ENCODE measurements at regions not wholly inside any gene's neighbourhood (a gene's known extent, or its start where the extent isn't known, plus 50 kb on each side); places are given as distances from the start of the nearest gene placed in this dataset.

DNA sequence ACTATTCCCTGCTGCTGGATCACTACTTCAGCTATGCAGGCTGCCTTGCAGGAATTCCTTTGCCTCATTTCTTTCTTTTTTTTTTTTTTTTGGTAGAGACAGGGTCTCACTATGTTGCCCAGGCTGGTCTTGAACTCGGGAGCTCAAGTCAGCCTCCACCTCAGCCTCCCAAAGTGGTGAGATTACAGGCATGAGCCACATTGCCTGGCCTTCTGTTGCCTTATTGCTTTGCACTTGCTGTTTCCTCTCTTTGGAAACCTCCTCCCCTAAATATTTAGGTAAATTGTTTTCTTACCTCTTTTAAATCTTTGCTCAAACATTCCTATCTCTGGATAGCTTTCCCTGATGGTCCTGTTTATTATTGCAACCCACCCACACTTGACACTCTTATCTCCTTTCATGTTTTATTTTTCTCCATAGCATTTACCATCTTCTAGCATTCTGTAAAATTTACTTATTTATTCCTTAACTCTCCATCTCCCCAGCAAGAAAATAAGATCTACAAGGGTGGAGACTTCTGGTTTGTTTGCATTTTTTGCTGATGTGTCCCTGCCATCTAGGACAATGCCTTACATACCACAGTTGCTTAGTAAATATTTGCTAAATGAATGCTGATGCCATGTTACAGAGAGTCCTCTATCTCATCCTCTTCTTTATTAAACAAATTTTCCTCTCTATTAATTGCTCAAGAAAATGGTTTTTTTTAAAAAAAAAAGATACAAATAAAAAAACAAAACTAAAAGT lies 134.8 kb downstream of the P2RY1 start (continued):
- TF ChIP-seq, protein P1, sequence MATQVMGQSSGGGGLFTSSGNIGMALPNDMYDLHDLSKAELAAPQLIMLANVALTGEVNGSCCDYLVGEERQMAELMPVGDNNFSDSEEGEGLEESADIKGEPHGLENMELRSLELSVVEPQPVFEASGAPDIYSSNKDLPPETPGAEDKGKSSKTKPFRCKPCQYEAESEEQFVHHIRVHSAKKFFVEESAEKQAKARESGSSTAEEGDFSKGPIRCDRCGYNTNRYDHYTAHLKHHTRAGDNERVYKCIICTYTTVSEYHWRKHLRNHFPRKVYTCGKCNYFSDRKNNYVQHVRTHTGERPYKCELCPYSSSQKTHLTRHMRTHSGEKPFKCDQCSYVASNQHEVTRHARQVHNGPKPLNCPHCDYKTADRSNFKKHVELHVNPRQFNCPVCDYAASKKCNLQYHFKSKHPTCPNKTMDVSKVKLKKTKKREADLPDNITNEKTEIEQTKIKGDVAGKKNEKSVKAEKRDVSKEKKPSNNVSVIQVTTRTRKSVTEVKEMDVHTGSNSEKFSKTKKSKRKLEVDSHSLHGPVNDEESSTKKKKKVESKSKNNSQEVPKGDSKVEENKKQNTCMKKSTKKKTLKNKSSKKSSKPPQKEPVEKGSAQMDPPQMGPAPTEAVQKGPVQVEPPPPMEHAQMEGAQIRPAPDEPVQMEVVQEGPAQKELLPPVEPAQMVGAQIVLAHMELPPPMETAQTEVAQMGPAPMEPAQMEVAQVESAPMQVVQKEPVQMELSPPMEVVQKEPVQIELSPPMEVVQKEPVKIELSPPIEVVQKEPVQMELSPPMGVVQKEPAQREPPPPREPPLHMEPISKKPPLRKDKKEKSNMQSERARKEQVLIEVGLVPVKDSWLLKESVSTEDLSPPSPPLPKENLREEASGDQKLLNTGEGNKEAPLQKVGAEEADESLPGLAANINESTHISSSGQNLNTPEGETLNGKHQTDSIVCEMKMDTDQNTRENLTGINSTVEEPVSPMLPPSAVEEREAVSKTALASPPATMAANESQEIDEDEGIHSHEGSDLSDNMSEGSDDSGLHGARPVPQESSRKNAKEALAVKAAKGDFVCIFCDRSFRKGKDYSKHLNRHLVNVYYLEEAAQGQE (IDR thresholded peaks at IDR 0.05; ENCODE audit: low read depth, low read length), result no peak

DNA sequence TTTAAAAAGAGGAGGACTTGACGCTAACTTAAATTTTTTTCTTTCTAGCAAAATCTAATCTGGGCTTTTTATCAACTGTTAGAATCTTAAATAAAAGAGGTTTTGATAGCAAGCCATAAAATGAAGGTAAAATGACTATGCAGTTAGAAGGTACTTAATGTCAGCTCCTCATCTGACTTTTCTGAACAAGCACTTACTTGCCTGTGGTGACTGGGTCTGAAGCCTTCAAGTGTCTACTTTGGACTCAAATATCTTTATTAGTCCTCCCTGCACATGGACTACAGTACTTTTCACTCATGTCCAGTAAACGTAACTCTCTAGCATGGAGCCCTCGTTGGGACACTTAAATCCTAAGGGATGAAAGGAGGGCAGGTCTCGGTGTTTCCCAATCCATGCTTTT lies 135.9 kb downstream of the P2RY1 start:
- no peaks in the 10 kb centered on the region for H4K20me1 ChIP-seq (ENCODE audit: control insufficient read depth, insufficient read depth)
- no peaks in the 10 kb centered on the region for H3K79me2 ChIP-seq (ENCODE audit: control insufficient read depth, insufficient read depth, low read length)
- H3K4me1 ChIP-seq (ENCODE audit: control insufficient read depth, insufficient read depth, low read length), result no peaks in the 10 kb centered on the region
- no TSS peak for BruUV-seq (replicated peaks)
- no peaks in the 10 kb centered on the region for H3K9me3 ChIP-seq (replicated peaks; ENCODE audit: control insufficient read depth, insufficient read depth, low read length)
- no peak overlapping the region for H3K4me2 ChIP-seq (ENCODE audit: control insufficient read depth, insufficient read depth)
- ChIA-PET POLR2A (no interaction called here), RAD21 (ENCODE audit: unreplicated experiment) (no interaction called here), CTCF (no interaction called here), SMC1A (ENCODE audit: uncharacterized antibody, unreplicated experiment) (no interaction called here)
- H3K4me3 ChIP-seq, result no peak overlapping the region
- 14% methylated on average over 4 of the region's 4 CpGs for WGBS (ENCODE audit: insufficient coverage, insufficient replicate concordance, low lambda C conversion rate, missing lambda C conversion rate)
- H2AFZ ChIP-seq (ENCODE audit: control insufficient read depth, low read depth, low read length), result no peak overlapping the region
- H3K27ac ChIP-seq (ENCODE audit: control insufficient read depth, insufficient read depth), result no peak overlapping the region
- FAIRE-seq, result no peak
- in situ Hi-C loops (cut with MboI) (no loop called here), intact Hi-C loops (cut with micrococcal nuclease; ENCODE audit: unreplicated experiment) (no loop called here)
- DNase-seq (ENCODE audit: low read depth, low spot score), result no peak
- no peak overlapping the region for H3K9ac ChIP-seq (ENCODE audit: control insufficient read depth, insufficient read depth, low read length)
- H3K27me3 ChIP-seq (replicated peaks in 1 of 2; ENCODE audit: control insufficient read depth in 2 of 2, insufficient read depth in 2 of 2, low read length in 1 of 2), result no peaks in the 10 kb centered on the region
- TF ChIP-seq EED (IDR thresholded peaks at IDR 0.05; ENCODE audit: low read depth) (no peak), NR2C1 (IDR thresholded peaks at IDR 0.05) (no peak), NFXL1 (IDR thresholded peaks at IDR 0.05; ENCODE audit: borderline replicate concordance) (no peak), ZZZ3 (IDR thresholded peaks at IDR 0.05; ENCODE audit: control insufficient read depth, insufficient read length, low read depth) (no peak), POU2F2 (IDR thresholded peaks at IDR 0.05; ENCODE audit: borderline replicate concordance, low read depth, low read length) (no peak)
- TF ChIP-seq, protein P2, sequence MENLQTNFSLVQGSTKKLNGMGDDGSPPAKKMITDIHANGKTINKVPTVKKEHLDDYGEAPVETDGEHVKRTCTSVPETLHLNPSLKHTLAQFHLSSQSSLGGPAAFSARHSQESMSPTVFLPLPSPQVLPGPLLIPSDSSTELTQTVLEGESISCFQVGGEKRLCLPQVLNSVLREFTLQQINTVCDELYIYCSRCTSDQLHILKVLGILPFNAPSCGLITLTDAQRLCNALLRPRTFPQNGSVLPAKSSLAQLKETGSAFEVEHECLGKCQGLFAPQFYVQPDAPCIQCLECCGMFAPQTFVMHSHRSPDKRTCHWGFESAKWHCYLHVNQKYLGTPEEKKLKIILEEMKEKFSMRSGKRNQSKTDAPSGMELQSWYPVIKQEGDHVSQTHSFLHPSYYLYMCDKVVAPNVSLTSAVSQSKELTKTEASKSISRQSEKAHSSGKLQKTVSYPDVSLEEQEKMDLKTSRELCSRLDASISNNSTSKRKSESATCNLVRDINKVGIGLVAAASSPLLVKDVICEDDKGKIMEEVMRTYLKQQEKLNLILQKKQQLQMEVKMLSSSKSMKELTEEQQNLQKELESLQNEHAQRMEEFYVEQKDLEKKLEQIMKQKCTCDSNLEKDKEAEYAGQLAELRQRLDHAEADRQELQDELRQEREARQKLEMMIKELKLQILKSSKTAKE (IDR thresholded peaks at IDR 0.05; ENCODE audit: low read depth, poor library complexity, severe bottlenecking), result no peak
- TF ChIP-seq, protein P3, sequence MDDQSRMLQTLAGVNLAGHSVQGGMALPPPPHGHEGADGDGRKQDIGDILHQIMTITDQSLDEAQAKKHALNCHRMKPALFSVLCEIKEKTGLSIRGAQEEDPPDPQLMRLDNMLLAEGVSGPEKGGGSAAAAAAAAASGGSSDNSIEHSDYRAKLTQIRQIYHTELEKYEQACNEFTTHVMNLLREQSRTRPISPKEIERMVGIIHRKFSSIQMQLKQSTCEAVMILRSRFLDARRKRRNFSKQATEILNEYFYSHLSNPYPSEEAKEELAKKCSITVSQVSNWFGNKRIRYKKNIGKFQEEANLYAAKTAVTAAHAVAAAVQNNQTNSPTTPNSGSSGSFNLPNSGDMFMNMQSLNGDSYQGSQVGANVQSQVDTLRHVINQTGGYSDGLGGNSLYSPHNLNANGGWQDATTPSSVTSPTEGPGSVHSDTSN (IDR thresholded peaks at IDR 0.05; ENCODE audit: insufficient replicate concordance, low read depth, low read length), result no peak
- ATAC-seq, result no peak
- no peaks in the 10 kb centered on the region for H3K36me3 ChIP-seq (ENCODE audit: control insufficient read depth in 2 of 2, insufficient read depth in 2 of 2, low read length in 1 of 2)

All from GM12878 (cell line).